GM10266 (cell line): ENCODE measurements at regions not wholly inside any gene's neighbourhood (a gene's known extent, or its start where the extent isn't known, plus 50 kb on each side); places are given as distances from the start of the nearest gene placed in this dataset.
"Not testable (repeated sequence)": the region's sequence is repeated elsewhere in the genome, so short reads cannot be mapped to it uniquely, and the experiment has no call there.

Source experiments
- DNase-seq: peaks from one replicate; pipeline ENCODE4 v3.0.0; 2012; ENCODE audit errors: extremely low spot score
- CTCF ChIP-seq: IDR thresholded peaks from 2 replicates; pipeline ENCODE4 v1.5.1; 2012; ENCODE audit warnings: mild to moderate bottlenecking, low read depth; ENCODE audit not compliant: control insufficient read depth, insufficient read depth; ENCODE audit errors: missing control alignments

- no peak for TF ChIP-seq CTCF
- DNase-seq, result no peak
Measured at GRCh38 chr2:242001853-242002252, 132.3 kb downstream of the RTP5 start.

- no peak for DNase-seq
- no peak for TF ChIP-seq CTCF
Measured at GRCh38 chr2:242002944-242003343, 133.4 kb downstream of the RTP5 start.

- DNase-seq, result no peak
- TF ChIP-seq CTCF, result no peak
Measured at GRCh38 chr2:242004223-242004901, 134.8 kb downstream of the RTP5 start.

- no peak for TF ChIP-seq CTCF
- DNase-seq, result no peak
Measured at GRCh38 chr2:242004902-242005230, 135.3 kb downstream of the RTP5 start.

- DNase-seq, result not testable (repeated sequence)
Measured at GRCh38 chr2:242006091-242006634, 136.6 kb downstream of the RTP5 start.

GRCh38 chr2:242008908-242009307 lies 139.4 kb downstream of the RTP5 start:
- not testable (repeated sequence) for DNase-seq

GRCh38 chr2:242009846-242010245 lies 140.3 kb downstream of the RTP5 start:
- DNase-seq, result not testable (repeated sequence)

- not testable (repeated sequence) for DNase-seq
Measured at GRCh38 chr2:242010252-242011166, 141.0 kb downstream of the RTP5 start.

- DNase-seq, result no peak
- no peak for TF ChIP-seq CTCF
Measured at GRCh38 chr2:242011167-242011513, 141.6 kb downstream of the RTP5 start.
